Lower leg skin (tissue), 3 donors: ENCODE measurements at regions not wholly inside any gene's neighbourhood (a gene's known extent, or its start where the extent isn't known, plus 50 kb on each side); places are given as distances from the start of the nearest gene placed in this dataset.

ENCODE experiments used
- POLR2A ChIP-seq, 2 donors: fragments of 450-650 bp; IDR thresholded peaks; one replicate each; pipeline ENCODE4 v1.6.1; 2016 to 2017; ENCODE audit warnings: antibody characterized with exemption in 2 of 2, mild to moderate bottlenecking in 1 of 2, moderate library complexity in 1 of 2
- TF ChIP-seq, protein P1 (sequence below), 3 donors: fragments of 450-650 bp; IDR thresholded peaks; one replicate each; pipeline ENCODE4 v1.5.1; 2016; ENCODE audit warnings: antibody characterized with exemption in 3 of 3, mild to moderate bottlenecking in 3 of 3, moderate library complexity in 2 of 3

DNA sequence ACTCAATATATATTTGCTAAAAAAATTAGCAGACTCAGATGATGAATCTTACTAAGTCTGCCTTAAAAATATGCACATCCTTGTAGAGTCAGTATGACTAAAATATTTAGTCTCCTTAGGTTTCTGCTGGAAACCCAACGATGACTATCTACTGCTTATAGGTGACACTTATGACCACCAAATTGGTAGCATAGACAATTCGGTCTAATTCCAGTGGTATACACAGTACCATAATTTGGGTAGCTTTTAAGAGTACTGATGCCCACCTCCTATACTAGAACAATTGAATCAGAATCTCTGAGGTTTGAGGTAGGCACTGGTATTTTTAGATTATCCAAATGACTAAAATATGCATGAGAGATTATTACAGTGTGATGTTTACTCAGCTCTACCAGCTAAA, 740.8 kb upstream of the ZEB2 start:
- TF ChIP-seq, protein P1, sequence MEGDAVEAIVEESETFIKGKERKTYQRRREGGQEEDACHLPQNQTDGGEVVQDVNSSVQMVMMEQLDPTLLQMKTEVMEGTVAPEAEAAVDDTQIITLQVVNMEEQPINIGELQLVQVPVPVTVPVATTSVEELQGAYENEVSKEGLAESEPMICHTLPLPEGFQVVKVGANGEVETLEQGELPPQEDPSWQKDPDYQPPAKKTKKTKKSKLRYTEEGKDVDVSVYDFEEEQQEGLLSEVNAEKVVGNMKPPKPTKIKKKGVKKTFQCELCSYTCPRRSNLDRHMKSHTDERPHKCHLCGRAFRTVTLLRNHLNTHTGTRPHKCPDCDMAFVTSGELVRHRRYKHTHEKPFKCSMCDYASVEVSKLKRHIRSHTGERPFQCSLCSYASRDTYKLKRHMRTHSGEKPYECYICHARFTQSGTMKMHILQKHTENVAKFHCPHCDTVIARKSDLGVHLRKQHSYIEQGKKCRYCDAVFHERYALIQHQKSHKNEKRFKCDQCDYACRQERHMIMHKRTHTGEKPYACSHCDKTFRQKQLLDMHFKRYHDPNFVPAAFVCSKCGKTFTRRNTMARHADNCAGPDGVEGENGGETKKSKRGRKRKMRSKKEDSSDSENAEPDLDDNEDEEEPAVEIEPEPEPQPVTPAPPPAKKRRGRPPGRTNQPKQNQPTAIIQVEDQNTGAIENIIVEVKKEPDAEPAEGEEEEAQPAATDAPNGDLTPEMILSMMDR (IDR thresholded peaks at IDR 0.05), result no peak
- no peak for TF ChIP-seq POLR2A (IDR thresholded peaks at IDR 0.05)
